GM12878 (cell line): ENCODE measurements at regions not wholly inside any gene's neighbourhood (a gene's known extent, or its start where the extent isn't known, plus 50 kb on each side); places are given as distances from the start of the nearest gene placed in this dataset.

Experiments used
- ATAC-seq: fragments of 200-7000 bp; cut with Tn5 transposase; 3 replicates; pipeline ENCODE4 v1.9.1; 2020; ENCODE audit warnings: mild to moderate bottlenecking, moderate library complexity
- BruUV-seq: library from RNA; stranded (reverse); fragments of 400-500 nt; replicated peaks from 2 replicates; lab custom pipeline; 2021; lab: Mats Ljungman, UMichigan
- CTCF ChIA-PET: fragments of 300-600 bp; sonication (Branson Sonifier 250); formaldehyde crosslinking; extraction: SDS; loops from one replicate; lab custom pipeline; 2021; ENCODE audit warnings: inconsistent platforms; lab: Yijun Ruan, JAX
- POLR2A ChIA-PET: fragments of 350-600 bp; formaldehyde crosslinking; extraction: SDS; loops from one replicate; lab custom pipeline; 2021; ENCODE audit warnings: inconsistent platforms; lab: Charles Lee
- RAD21 ChIA-PET: fragments of 300-600 bp; sonication (Branson Sonifier 250); formaldehyde crosslinking; loops from one replicate; lab custom pipeline; 2023; ENCODE audit warnings: antibody characterized with exemption; ENCODE audit not compliant: unreplicated experiment; lab: Charles Lee
- SMC1A ChIA-PET: fragments of 300-600 bp; sonication (Branson Sonifier 250); formaldehyde crosslinking; loops from one replicate; lab custom pipeline; 2023; ENCODE audit not compliant: unreplicated experiment, uncharacterized antibody; lab: Charles Lee
- DNase-seq: peaks from one replicate; pipeline ENCODE4 v3.0.0-alpha.2; 2011; ENCODE audit warnings: low read depth, low spot score
- FAIRE-seq: peaks from 3 replicates; lab custom pipeline; 2011; peaks lifted over from hg19 to GRCh38; lab: Jason Lieb, UNC
- H2AFZ ChIP-seq: 2 replicates; pipeline ENCODE4 v1.6.0; 2011; ENCODE audit warnings: low read depth, low read length, control low read depth; ENCODE audit not compliant: control insufficient read depth
- H3K27ac ChIP-seq: 2 replicates; pipeline ENCODE4 v1.5.1; 2011; ENCODE audit warnings: control low read depth; ENCODE audit not compliant: control insufficient read depth, insufficient read depth
- H3K27me3 ChIP-seq, 2 experiments: replicated peaks in 1 of 2; 2 replicates each; pipeline versions ENCODE4 v1.6.0 to v1.6.1; 2011; ENCODE audit warnings: low read length in 1 of 2; ENCODE audit not compliant: control insufficient read depth in 2 of 2, insufficient read depth in 2 of 2
- H3K36me3 ChIP-seq, 2 experiments: 2 replicates each; pipeline ENCODE4 v1.5.1; 2011; ENCODE audit warnings: low read length in 1 of 2; ENCODE audit not compliant: control insufficient read depth in 2 of 2, insufficient read depth in 2 of 2
- H3K4me1 ChIP-seq: 2 replicates; pipeline ENCODE4 v1.6.1; 2011; ENCODE audit warnings: mild to moderate bottlenecking, low read length, moderate library complexity, mixed read lengths; ENCODE audit not compliant: control insufficient read depth, insufficient read depth
- H3K4me2 ChIP-seq: 2 replicates; pipeline ENCODE4 v1.6.0; 2011; ENCODE audit warnings: control low read depth; ENCODE audit not compliant: control insufficient read depth, insufficient read depth
- H3K4me3 ChIP-seq: fragments of 200-600 bp; sonication (generic); 2 replicates; pipeline ENCODE4 v1.5.1; 2016
- H3K79me2 ChIP-seq: 2 replicates; pipeline ENCODE4 v1.6.0; 2011; ENCODE audit warnings: low read length; ENCODE audit not compliant: control insufficient read depth, insufficient read depth
- H3K9ac ChIP-seq: 2 replicates; pipeline ENCODE4 v1.8.0; 2011; ENCODE audit warnings: low read length, control low read depth, mixed read lengths; ENCODE audit not compliant: control insufficient read depth, insufficient read depth
- H3K9me3 ChIP-seq: replicated peaks from 3 replicates; pipeline ENCODE4 v1.5.1; 2011; ENCODE audit warnings: mild to moderate bottlenecking, low read length; ENCODE audit not compliant: control insufficient read depth, insufficient read depth
- H4K20me1 ChIP-seq: 2 replicates; pipeline ENCODE4 v1.6.0; 2011; ENCODE audit not compliant: control insufficient read depth, insufficient read depth
- CBX3 ChIP-seq: fragments of 200-600 bp; sonication (generic); IDR thresholded peaks from 2 replicates; pipeline ENCODE4 v1.6.1; 2016; ENCODE audit warnings: low read depth, borderline replicate concordance
- DPF2 ChIP-seq: fragments of 450-650 bp; IDR thresholded peaks from 2 replicates; pipeline ENCODE4 v1.6.1; 2017; ENCODE audit warnings: mild to moderate bottlenecking
- MEF2A ChIP-seq: IDR thresholded peaks from 2 replicates; pipeline ENCODE4 v1.6.1; 2011; ENCODE audit warnings: low read depth, mild to moderate bottlenecking, low read length, moderate library complexity; ENCODE audit not compliant: insufficient read depth
- MLLT1 ChIP-seq: fragments of 450-650 bp; IDR thresholded peaks from 2 replicates; pipeline ENCODE4 v1.6.1; 2016; ENCODE audit warnings: mild to moderate bottlenecking
- MTA2 ChIP-seq: fragments of 450-650 bp; IDR thresholded peaks from 2 replicates; pipeline ENCODE4 v1.6.1; 2016; ENCODE audit warnings: low read depth, mild to moderate bottlenecking, moderate library complexity
- MYC ChIP-seq: IDR thresholded peaks from 2 replicates; pipeline ENCODE4 v1.6.1; 2011; ENCODE audit warnings: mild to moderate bottlenecking, low read length, moderate library complexity, inconsistent platforms; ENCODE audit not compliant: insufficient read depth, insufficient replicate concordance, insufficient read length, severe bottlenecking
- NFIC ChIP-seq: IDR thresholded peaks from 2 replicates; pipeline ENCODE4 v1.6.1; 2012; ENCODE audit warnings: low read depth, mild to moderate bottlenecking, inconsistent platforms, low read length, moderate library complexity
- PAX8 ChIP-seq: fragments of 450-650 bp; IDR thresholded peaks from 2 replicates; pipeline ENCODE4 v1.6.1; 2017; ENCODE audit warnings: mild to moderate bottlenecking, moderate library complexity
- WGBS: methylation state at CpG from one replicate; pipeline ENCODE4 v1.1.6; 2016; ENCODE audit warnings: low lambda C conversion rate; ENCODE audit not compliant: insufficient replicate concordance, insufficient coverage; ENCODE audit errors: missing lambda C conversion rate; 5-methylcytosine and 5-hydroxymethylcytosine counted together
- in situ Hi-C: fragments of 300-500 bp; cut with MboI; formaldehyde crosslinking; loops from 9 replicates; pipeline ENCODE4 v1.14.3; 2018; ENCODE audit warnings: mixed read lengths
- intact Hi-C: fragments of 100-400 bp; cut with micrococcal nuclease; formaldehyde crosslinking; loops from one replicate; pipeline ENCODE4 v1.14.2; 2022; ENCODE audit not compliant: unreplicated experiment
- TF ChIP-seq, protein P1 (sequence below): IDR thresholded peaks from 2 replicates; pipeline ENCODE4 v1.6.1; 2012; ENCODE audit warnings: low read depth, low read length, improper control_type of control experiment

- TF ChIP-seq MTA2 (no peak), MEF2A (no peak)
These were observed 320.2 kb downstream of the MAFB start (continued) for GRCh38 chr20:40368876-40369275.

DNA sequence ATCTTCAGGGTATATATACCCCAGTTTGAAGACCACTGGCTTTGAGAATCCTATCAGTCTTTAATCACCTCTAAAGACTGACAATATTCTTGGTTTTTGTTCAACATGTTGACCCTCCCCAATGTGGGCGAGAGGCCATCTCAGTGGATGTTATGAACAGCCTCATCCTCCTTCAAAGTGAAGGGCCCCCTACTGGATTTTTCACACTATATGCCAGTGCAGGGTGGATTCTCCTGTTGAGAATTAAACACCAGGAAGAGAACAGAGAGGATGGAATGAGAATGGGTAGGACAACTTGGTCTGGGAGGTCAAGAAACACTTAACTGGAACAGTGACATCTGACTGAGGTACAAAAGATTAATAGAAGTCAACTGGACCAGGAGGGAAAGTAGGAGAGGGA, 327.1 kb downstream of the MAFB start:
- H3K36me3 ChIP-seq: no peaks in the 10 kb centered on the region
- no peak overlapping the region for H3K4me2 ChIP-seq
- H3K79me2 ChIP-seq: no peaks in the 10 kb centered on the region
- H2AFZ ChIP-seq: no peak overlapping the region
- ATAC-seq (no peak), FAIRE-seq (no peak), DNase-seq (no peak)
- intact Hi-C loops (no loop called here), in situ Hi-C loops (no loop called here)
- ChIA-PET CTCF (no interaction called here), RAD21 (no interaction called here), SMC1A (no interaction called here), POLR2A (no interaction called here)
- no peak overlapping the region for H3K4me3 ChIP-seq
- 0% methylated on average over 1 of the region's 1 CpG for WGBS
- H3K9ac ChIP-seq: no peak overlapping the region
- TF ChIP-seq DPF2: no peak
- TF ChIP-seq MYC: no peak
- TF ChIP-seq CBX3: no peak
- TF ChIP-seq, protein P1, sequence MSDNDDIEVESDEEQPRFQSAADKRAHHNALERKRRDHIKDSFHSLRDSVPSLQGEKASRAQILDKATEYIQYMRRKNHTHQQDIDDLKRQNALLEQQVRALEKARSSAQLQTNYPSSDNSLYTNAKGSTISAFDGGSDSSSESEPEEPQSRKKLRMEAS: no peak
- no peak for TF ChIP-seq PAX8
- no peak for TF ChIP-seq NFIC
- TF ChIP-seq MLLT1: no peak
- BruUV-seq: no TSS peak
- no peaks in the 10 kb centered on the region for H3K4me1 ChIP-seq
- H3K27ac ChIP-seq: no peak overlapping the region
- no peaks in the 10 kb centered on the region for H3K9me3 ChIP-seq
- H3K27me3 ChIP-seq: no peaks in the 10 kb centered on the region
- no peaks in the 10 kb centered on the region for H4K20me1 ChIP-seq
